Fibroblast of gingiva (primary cell): ENCODE measurements at regions not wholly inside any gene's neighbourhood (a gene's known extent, or its start where the extent isn't known, plus 50 kb on each side); places are given as distances from the start of the nearest gene placed in this dataset.
A peak's percentile ranks its signal among the peaks of the same experiment; 100 is the strongest.

ENCODE experiments used
- DNase-seq: peaks from one replicate; pipeline ENCODE4 v3.0.0-alpha.2; 2011; ENCODE audit warnings: low read depth

- DNase-seq, result no peak
These were observed 1434.6 kb downstream of the PCDH18 start for GRCh38 chr4:136097676-136098075.

- DNase-seq, result peak; percentile 58
These were observed 1444.0 kb downstream of the PCDH18 start for GRCh38 chr4:136088211-136088867.

- peak; percentile 56 for DNase-seq
These were observed 1453.3 kb downstream of the PCDH18 start for GRCh38 chr4:136078976-136079375.

GRCh38 chr4:136056748-136057147 is 1475.5 kb downstream of the PCDH18 start:
- no peak for DNase-seq

- no peak for DNase-seq
These were observed 1476.9 kb downstream of the PCDH18 start for GRCh38 chr4:136055360-136055759.

GRCh38 chr4:136036744-136037143 is 1495.5 kb downstream of the PCDH18 start:
- peak; percentile 99 for DNase-seq

- DNase-seq, result no peak
These were observed 1499.9 kb downstream of the PCDH18 start for GRCh38 chr4:136032391-136032790.

- DNase-seq, result no peak
These were observed 1506.8 kb downstream of the PCDH18 start for GRCh38 chr4:136025540-136025939.

GRCh38 chr4:136017556-136017955 is 1514.7 kb downstream of the PCDH18 start:
- DNase-seq, result no peak

- DNase-seq, result peak; percentile 55
These were observed 1520.1 kb downstream of the PCDH18 start for GRCh38 chr4:136012220-136012619.

- no peak for DNase-seq
These were observed 1522.9 kb downstream of the PCDH18 start for GRCh38 chr4:136009258-136009832.

- DNase-seq, result no peak
These were observed 1524.3 kb downstream of the PCDH18 start for GRCh38 chr4:136007991-136008390.

GRCh38 chr4:136002316-136002715 is 1530.0 kb downstream of the PCDH18 start:
- peak; percentile 56 for DNase-seq

GRCh38 chr4:136001791-136002190 is 1530.5 kb downstream of the PCDH18 start:
- DNase-seq, result peak; percentile 60

- DNase-seq, result no peak
These were observed 1532.0 kb downstream of the PCDH18 start for GRCh38 chr4:136000246-136000645.

GRCh38 chr4:135994360-135994759 is 1537.9 kb downstream of the PCDH18 start:
- no peak for DNase-seq

GRCh38 chr4:135976860-135977259 is 1555.4 kb downstream of the PCDH18 start:
- DNase-seq, result no peak

- no peak for DNase-seq
These were observed 1565.4 kb downstream of the PCDH18 start for GRCh38 chr4:135966936-135967335.

- DNase-seq, result no peak
These were observed 1569.3 kb downstream of the PCDH18 start for GRCh38 chr4:135963009-135963408.

- no peak for DNase-seq
These were observed 1582.4 kb downstream of the PCDH18 start for GRCh38 chr4:135949931-135950330.

- DNase-seq, result no peak
These were observed 1583.5 kb downstream of the PCDH18 start for GRCh38 chr4:135948797-135949196.

GRCh38 chr4:135941671-135942070 is 1590.6 kb downstream of the PCDH18 start:
- no peak for DNase-seq

- no peak for DNase-seq
These were observed 1598.3 kb downstream of the PCDH18 start for GRCh38 chr4:135934026-135934425.

- peak; percentile 12 for DNase-seq
These were observed 1604.6 kb downstream of the PCDH18 start for GRCh38 chr4:135927651-135928050.
